HepG2 (cell line): ENCODE measurements at regions not wholly inside any gene's neighbourhood (a gene's known extent, or its start where the extent isn't known, plus 50 kb on each side); places are given as distances from the start of the nearest gene placed in this dataset.

Experiments
- ATAC-seq: fragments of 200-7000 bp; cut with Tn5 transposase; 3 replicates; pipeline ENCODE4 v1.9.1; 2020; ENCODE audit warnings: mild to moderate bottlenecking, moderate library complexity
- BruUV-seq: library from RNA; stranded (reverse); fragments of 400-500 nt; replicated peaks from 2 replicates; lab custom pipeline; 2021; lab: Mats Ljungman, UMichigan
- CTCF ChIA-PET: fragments of 300-600 bp; formaldehyde crosslinking; extraction: SDS; loops from one replicate; lab custom pipeline; 2021; ENCODE audit warnings: low total read pairs, inconsistent platforms, low intra/inter-chr PET ratio; lab: Yijun Ruan, JAX
- POLR2A ChIA-PET: fragments of 350-600 bp; sonication (Branson Sonifier 250); formaldehyde crosslinking; loops from one replicate; lab custom pipeline; 2020; ENCODE audit warnings: antibody characterized with exemption, inconsistent platforms; lab: Yijun Ruan, JAX
- DNase-seq: peaks from one replicate; pipeline ENCODE4 v3.0.0-alpha.2; 2015; ENCODE audit warnings: low spot score
- FAIRE-seq: peaks from 3 replicates; lab custom pipeline; 2011; peaks lifted over from hg19 to GRCh38; lab: Jason Lieb, UNC
- H2AFZ ChIP-seq: one replicate; pipeline ENCODE4 v1.6.1; 2011; ENCODE audit warnings: low read length, inconsistent platforms
- H3K27ac ChIP-seq: fragments of 300-600 bp; 3 replicates; pipeline ENCODE4 v1.8.0; 2011; ENCODE audit warnings: mixed run types, mild to moderate bottlenecking, mixed read lengths, low read length, inconsistent platforms; ENCODE audit not compliant: insufficient read depth; ENCODE audit errors: extremely low read length
- H3K27me3 ChIP-seq, 2 experiments: fragments of 200-600 bp in 1 of 2; 2 replicates in 1 of 2; 3 replicates in 1 of 2; pipeline versions ENCODE4 v1.6.0 to v1.8.0; 2011; ENCODE audit warnings: low read length in 2 of 2, mild to moderate bottlenecking in 2 of 2, moderate library complexity in 2 of 2, inconsistent platforms in 1 of 2; ENCODE audit not compliant: insufficient read depth in 2 of 2, control insufficient read depth in 1 of 2
- H3K36me3 ChIP-seq, 2 experiments: fragments of 200-600 bp in 1 of 2; replicated peaks in 1 of 2; 2 replicates in 1 of 2; 3 replicates in 1 of 2; pipeline versions ENCODE4 v1.5.1 to v1.8.0; 2011; ENCODE audit warnings: low read length in 2 of 2, inconsistent platforms in 1 of 2; ENCODE audit not compliant: insufficient read depth in 2 of 2, control insufficient read depth in 1 of 2
- H3K4me1 ChIP-seq: 2 replicates; pipeline ENCODE4 v1.5.1; 2012; ENCODE audit warnings: low read length, inconsistent platforms; ENCODE audit not compliant: insufficient read depth
- H3K4me2 ChIP-seq: 2 replicates; pipeline ENCODE4 v1.6.0; 2011; ENCODE audit warnings: low read depth, low read length, inconsistent platforms
- H3K4me3 ChIP-seq, 3 experiments: fragments of 200-600 bp in 1 of 3; sonication (generic), shearing (Covaris generic) in 1 of 3; replicated peaks in 1 of 3; 2 replicates each; pipeline ENCODE4 v1.5.1; 2011 to 2016; ENCODE audit warnings: low read length in 3 of 3, inconsistent platforms in 2 of 3, low read depth in 2 of 3, mild to moderate bottlenecking in 2 of 3, control low read depth in 1 of 3, mixed read lengths in 1 of 3; ENCODE audit not compliant: insufficient read depth in 1 of 3
- H3K79me2 ChIP-seq: one replicate; pipeline ENCODE4 v1.6.1; 2011; ENCODE audit warnings: low read length, inconsistent platforms; ENCODE audit not compliant: insufficient read depth
- H3K9ac ChIP-seq: 2 replicates; pipeline ENCODE4 v1.6.0; 2011; ENCODE audit warnings: mild to moderate bottlenecking, low read depth, low read length, inconsistent platforms; ENCODE audit not compliant: insufficient read depth
- H3K9me3 ChIP-seq: 2 replicates; pipeline ENCODE4 v1.5.1; 2012; ENCODE audit warnings: mild to moderate bottlenecking, low read length
- H4K20me1 ChIP-seq: 2 replicates; pipeline ENCODE4 v1.6.0; 2011; ENCODE audit warnings: inconsistent platforms, mild to moderate bottlenecking, low read length, moderate library complexity; ENCODE audit not compliant: insufficient read depth
- ATF7-NPFF ChIP-seq: sonication (generic); formaldehyde crosslinking; IDR thresholded peaks from 2 replicates; pipeline ENCODE4 v1.8.1; 2023; ENCODE audit warnings: mild to moderate bottlenecking, low read depth, missing genetic modification reagents, moderate library complexity
- BCL6 ChIP-seq: IDR thresholded peaks from 2 replicates; pipeline ENCODE4 v1.6.1; 2016; ENCODE audit warnings: missing genetic modification reagents, missing compliant biosample characterization
- CEBPG ChIP-seq: IDR thresholded peaks from 2 replicates; pipeline ENCODE4 v1.6.1; 2016
- EED ChIP-seq: sonication (generic); formaldehyde crosslinking; IDR thresholded peaks from 2 replicates; pipeline ENCODE4 v1.5.0; 2020; ENCODE audit warnings: mild to moderate bottlenecking, missing genetic modification reagents
- MAFF ChIP-seq: IDR thresholded peaks from 2 replicates; pipeline ENCODE4 v1.6.1; 2011; ENCODE audit warnings: low read depth, low read length, improper control_type of control experiment
- MAFK ChIP-seq, 2 experiments: IDR thresholded peaks in 1 of 2; conservative IDR thresholded peaks in 1 of 2; 2 replicates each; pipeline ENCODE4 v1.6.1; 2011; ENCODE audit warnings: improper control_type of control experiment in 2 of 2, low read length in 2 of 2
- PAWR ChIP-seq: sonication (generic); formaldehyde crosslinking; IDR thresholded peaks from 2 replicates; pipeline ENCODE4 v1.4.0; 2020; ENCODE audit warnings: missing genetic modification reagents, mild to moderate bottlenecking, borderline replicate concordance
- TMF1 ChIP-seq: sonication (generic); formaldehyde crosslinking; IDR thresholded peaks from 2 replicates; pipeline ENCODE4 v1.8.1; 2022; ENCODE audit warnings: low read depth, missing genetic modification reagents
- ZNF136 ChIP-seq: sonication (generic); formaldehyde crosslinking; IDR thresholded peaks from 2 replicates; pipeline ENCODE4 v1.8.1; 2022; ENCODE audit warnings: low read depth, mild to moderate bottlenecking, moderate library complexity, missing genetic modification reagents
- ZNF329 ChIP-seq: sonication (generic); formaldehyde crosslinking; IDR thresholded peaks from 2 replicates; pipeline ENCODE4 v1.9.0; 2021; ENCODE audit warnings: low read depth, mild to moderate bottlenecking, missing genetic modification reagents
- ZNF549 ChIP-seq: sonication (generic); formaldehyde crosslinking; IDR thresholded peaks from 2 replicates; pipeline ENCODE4 v1.5.0; 2020; ENCODE audit warnings: missing genetic modification reagents
- ZNF563 ChIP-seq: sonication (generic); formaldehyde crosslinking; IDR thresholded peaks from 2 replicates; pipeline ENCODE4 v1.8.0; 2022; ENCODE audit warnings: mild to moderate bottlenecking, moderate library complexity, missing genetic modification reagents
- ZNF761 ChIP-seq: sonication (generic); formaldehyde crosslinking; conservative IDR thresholded peaks from 2 replicates; pipeline ENCODE4 v1.4.0; 2020; ENCODE audit warnings: mild to moderate bottlenecking, missing genetic modification reagents
- ZNF878 ChIP-seq: sonication (generic); formaldehyde crosslinking; IDR thresholded peaks from 2 replicates; pipeline ENCODE4 v1.8.1; 2023; ENCODE audit warnings: mild to moderate bottlenecking, missing genetic modification reagents, moderate library complexity
- ZSCAN25 ChIP-seq: sonication (generic); formaldehyde crosslinking; IDR thresholded peaks from 2 replicates; pipeline ENCODE4 v1.8.0; 2022; ENCODE audit warnings: mild to moderate bottlenecking, missing genetic modification reagents
- WGBS: methylation state at CpG from one replicate; pipeline ENCODE4 v1.1.6; 2017; ENCODE audit warnings: low lambda C conversion rate; 5-methylcytosine and 5-hydroxymethylcytosine counted together
- in situ Hi-C: cut with HindIII; loops from 2 replicates; pipeline ENCODE4 v1.10.0; 2017; ENCODE audit warnings: low pct_unique_long_range_greater_than_20kb; ENCODE audit not compliant: extremely low pct_ligation_motif_present
- intact Hi-C: fragments of 100-400 bp; cut with micrococcal nuclease; formaldehyde crosslinking; loops from one replicate; pipeline ENCODE4 v1.10.0; 2022; ENCODE audit not compliant: unreplicated experiment
- TF ChIP-seq, protein P1 (sequence below): sonication (generic); formaldehyde crosslinking; IDR thresholded peaks from 2 replicates; pipeline ENCODE4 v1.5.0; 2020; ENCODE audit warnings: mild to moderate bottlenecking, missing genetic modification reagents, moderate library complexity
- TF ChIP-seq, protein P2 (sequence below): sonication (generic); formaldehyde crosslinking; IDR thresholded peaks from 2 replicates; pipeline ENCODE4 v1.4.0; 2020; ENCODE audit warnings: missing genetic modification reagents
- TF ChIP-seq, protein P3 (sequence below): sonication (generic); formaldehyde crosslinking; IDR thresholded peaks from 2 replicates; pipeline ENCODE4 v1.8.0; 2022; ENCODE audit warnings: missing genetic modification reagents, low read depth, mild to moderate bottlenecking, borderline replicate concordance

DNA sequence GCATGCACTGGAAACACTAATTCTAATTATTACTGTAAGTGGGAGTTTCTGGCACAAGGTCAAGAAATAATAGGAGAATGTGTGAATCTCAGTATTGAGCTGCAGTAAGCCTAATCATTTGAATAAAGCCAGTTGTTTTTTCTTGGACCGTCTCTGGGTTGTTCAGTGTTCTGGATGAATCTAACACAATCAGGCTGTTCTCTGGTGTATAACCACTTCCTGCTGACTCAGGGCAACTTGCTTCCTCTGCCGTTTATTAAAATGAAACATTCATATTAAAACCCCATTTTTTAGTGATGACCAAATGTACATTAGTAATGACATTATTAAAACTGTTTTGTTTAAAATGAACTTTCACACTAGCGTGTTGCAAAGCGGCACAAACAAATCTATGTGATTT, 273.1 kb upstream of the SNX7 start:
- Histone ChIP-seq H2AFZ (no peak overlapping the region), H3K27ac (no peak overlapping the region), H3K4me2 (no peak overlapping the region), H3K9me3 (no peaks in the 10 kb centered on the region), H3K9ac (no peak overlapping the region), H3K27me3 (no peaks in the 10 kb centered on the region), H3K36me3 (no peaks in the 10 kb centered on the region), H3K4me3 (no peak overlapping the region), H3K4me1 (no peaks in the 10 kb centered on the region), H3K79me2 (no peaks in the 10 kb centered on the region), H4K20me1 (no peaks in the 10 kb centered on the region)
- no peak for FAIRE-seq
- in situ Hi-C loops (no loop called here), intact Hi-C loops (no loop called here)
- ChIA-PET POLR2A (no interaction called here), CTCF (no interaction called here)
- TF ChIP-seq ZSCAN25 (CRISPR knock-in tag) (no peak), EED (no peak), MAFF (peak; percentile 28; the same call in 1 of the 2 replicates), MAFK (conservative IDR thresholded peaks at IDR 0.05 in 1 of 2, IDR thresholded peaks at IDR 0.05 in 1 of 2; ENCODE audit: low read length in 2 of 2) (peak; percentile 38 to 55; a peak in 3 of 4 replicates)
- TF ChIP-seq, protein P1, sequence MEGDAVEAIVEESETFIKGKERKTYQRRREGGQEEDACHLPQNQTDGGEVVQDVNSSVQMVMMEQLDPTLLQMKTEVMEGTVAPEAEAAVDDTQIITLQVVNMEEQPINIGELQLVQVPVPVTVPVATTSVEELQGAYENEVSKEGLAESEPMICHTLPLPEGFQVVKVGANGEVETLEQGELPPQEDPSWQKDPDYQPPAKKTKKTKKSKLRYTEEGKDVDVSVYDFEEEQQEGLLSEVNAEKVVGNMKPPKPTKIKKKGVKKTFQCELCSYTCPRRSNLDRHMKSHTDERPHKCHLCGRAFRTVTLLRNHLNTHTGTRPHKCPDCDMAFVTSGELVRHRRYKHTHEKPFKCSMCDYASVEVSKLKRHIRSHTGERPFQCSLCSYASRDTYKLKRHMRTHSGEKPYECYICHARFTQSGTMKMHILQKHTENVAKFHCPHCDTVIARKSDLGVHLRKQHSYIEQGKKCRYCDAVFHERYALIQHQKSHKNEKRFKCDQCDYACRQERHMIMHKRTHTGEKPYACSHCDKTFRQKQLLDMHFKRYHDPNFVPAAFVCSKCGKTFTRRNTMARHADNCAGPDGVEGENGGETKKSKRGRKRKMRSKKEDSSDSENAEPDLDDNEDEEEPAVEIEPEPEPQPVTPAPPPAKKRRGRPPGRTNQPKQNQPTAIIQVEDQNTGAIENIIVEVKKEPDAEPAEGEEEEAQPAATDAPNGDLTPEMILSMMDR (CRISPR knock-in tag) = no peak
- no peak for ATAC-seq
- BruUV-seq = no TSS peak
- WGBS = 60% methylated on average over 4 of the region's 4 CpGs
- DNase-seq = no peak

DNA sequence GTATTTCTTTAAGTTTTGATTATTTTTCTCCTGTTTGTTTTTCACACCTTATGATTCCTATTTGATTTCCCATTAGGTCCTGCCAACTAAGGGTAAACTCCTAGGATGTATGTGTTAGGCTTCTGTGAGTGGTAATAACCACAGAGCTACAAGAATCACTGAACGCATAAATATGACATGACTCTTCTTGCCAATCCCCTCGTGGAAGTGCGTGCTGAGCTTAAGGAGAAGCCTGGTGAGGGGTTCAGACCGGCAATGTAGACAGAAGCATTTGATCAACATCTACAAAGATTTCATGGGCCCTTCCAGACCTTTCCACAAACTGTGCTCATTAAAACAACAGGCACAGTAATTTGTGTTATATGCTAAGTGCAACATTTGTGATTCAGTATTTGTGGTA, 273.8 kb upstream of the SNX7 start:
- DNase-seq = no peak
- TF ChIP-seq, protein P2, sequence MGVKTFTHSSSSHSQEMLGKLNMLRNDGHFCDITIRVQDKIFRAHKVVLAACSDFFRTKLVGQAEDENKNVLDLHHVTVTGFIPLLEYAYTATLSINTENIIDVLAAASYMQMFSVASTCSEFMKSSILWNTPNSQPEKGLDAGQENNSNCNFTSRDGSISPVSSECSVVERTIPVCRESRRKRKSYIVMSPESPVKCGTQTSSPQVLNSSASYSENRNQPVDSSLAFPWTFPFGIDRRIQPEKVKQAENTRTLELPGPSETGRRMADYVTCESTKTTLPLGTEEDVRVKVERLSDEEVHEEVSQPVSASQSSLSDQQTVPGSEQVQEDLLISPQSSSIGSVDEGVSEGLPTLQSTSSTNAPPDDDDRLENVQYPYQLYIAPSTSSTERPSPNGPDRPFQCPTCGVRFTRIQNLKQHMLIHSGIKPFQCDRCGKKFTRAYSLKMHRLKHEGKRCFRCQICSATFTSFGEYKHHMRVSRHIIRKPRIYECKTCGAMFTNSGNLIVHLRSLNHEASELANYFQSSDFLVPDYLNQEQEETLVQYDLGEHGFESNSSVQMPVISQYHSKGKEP = no peak
- no peak for TF ChIP-seq ZNF761
- no peak for TF ChIP-seq BCL6 (CRISPR knock-in tag)
- no peak for TF ChIP-seq ZNF329
- no peak for TF ChIP-seq ZNF878
- no peak for TF ChIP-seq TMF1
- TF ChIP-seq ZNF563 (CRISPR knock-in tag) = no peak
- no peak for TF ChIP-seq CEBPG (CRISPR knock-in tag)
- TF ChIP-seq PAWR (CRISPR knock-in tag) = no peak
- TF ChIP-seq ZNF549 (CRISPR knock-in tag) = no peak
- no peak for TF ChIP-seq ATF7-NPFF (CRISPR knock-in tag)
- TF ChIP-seq, protein P3, sequence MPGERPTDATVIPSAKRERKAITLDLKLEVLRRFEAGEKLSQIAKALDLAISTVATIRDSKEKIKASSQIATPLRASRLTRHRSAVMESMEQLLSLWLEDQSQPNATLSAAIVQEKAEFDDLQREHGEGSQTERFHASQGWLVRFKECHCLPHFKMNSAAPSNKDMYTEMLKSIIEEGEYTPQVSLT (CRISPR knock-in tag) = no peak
- TF ChIP-seq ZNF136 = no peak
- no peak for FAIRE-seq
- H3K9me3 ChIP-seq = no peaks in the 10 kb centered on the region
- POLR2A ChIA-PET = no interaction called here
- H3K9ac ChIP-seq = no peak overlapping the region
- BruUV-seq = no TSS peak
- H3K36me3 ChIP-seq = no peaks in the 10 kb centered on the region
- no peak overlapping the region for H2AFZ ChIP-seq
- no peaks in the 10 kb centered on the region for H3K79me2 ChIP-seq
- H3K4me1 ChIP-seq = no peaks in the 10 kb centered on the region
- in situ Hi-C loops = no loop called here
- no peaks in the 10 kb centered on the region for H3K27me3 ChIP-seq
- no peak overlapping the region for H3K4me2 ChIP-seq
- 28% methylated on average over 4 of the region's 4 CpGs for WGBS
- CTCF ChIA-PET = no interaction called here
- no peak overlapping the region for H3K4me3 ChIP-seq
- no peak for ATAC-seq
- H4K20me1 ChIP-seq = no peaks in the 10 kb centered on the region
- intact Hi-C loops = no loop called here
- no peak overlapping the region for H3K27ac ChIP-seq
